Natural killer cell (primary cell): ENCODE measurements at regions not wholly inside any gene's neighbourhood (a gene's known extent, or its start where the extent isn't known, plus 50 kb on each side); places are given as distances from the start of the nearest gene placed in this dataset.

Experiments used
- ATAC-seq, 3 donors: fragments of 150-1000 bp in 2 of 3; fragments of 200-7000 bp in 1 of 3; cut with Tn5 transposase; 1 replicate in 1 of 3; 2 replicates in 2 of 3; pipeline ENCODE4 v1.10.0; 2021; ENCODE audit warnings: mild to moderate bottlenecking in 2 of 3, moderate library complexity in 2 of 3
- DNase-seq, 2 donors: peaks; one replicate each; pipeline versions ENCODE4 v3.0.0 to v3.0.0-alpha.2; 2013 to 2021; ENCODE audit warnings: mixed read lengths in 1 of 2
- H3K27ac ChIP-seq: one replicate; pipeline ENCODE4 v1.5.1; 2013; ENCODE audit warnings: mild to moderate bottlenecking, low read length
- H3K27me3 ChIP-seq: one replicate; pipeline ENCODE4 v1.6.1; 2013; ENCODE audit warnings: low read length; ENCODE audit not compliant: control insufficient read depth, insufficient read depth
- H3K36me3 ChIP-seq: one replicate; pipeline ENCODE4 v1.6.1; 2013; ENCODE audit warnings: low read length; ENCODE audit not compliant: control insufficient read depth, insufficient read depth
- H3K4me1 ChIP-seq: one replicate; pipeline ENCODE4 v1.6.1; 2013; ENCODE audit warnings: low read length; ENCODE audit not compliant: control insufficient read depth, insufficient read depth
- H3K4me3 ChIP-seq: one replicate; pipeline ENCODE4 v1.5.1; 2013; ENCODE audit warnings: low read length
- H3K9me3 ChIP-seq: one replicate; pipeline ENCODE4 v1.6.1; 2013; ENCODE audit warnings: low read length; ENCODE audit not compliant: control insufficient read depth, insufficient read depth
- H3K27ac Mint-ChIP-seq, 2 donors: one replicate each; pipeline ENCODE4 v1.8.0; 2022; ENCODE audit warnings: mild to moderate bottlenecking in 2 of 2, mixed read lengths in 2 of 2, moderate library complexity in 1 of 2
- H3K27me3 Mint-ChIP-seq, 2 donors: one replicate each; pipeline ENCODE4 v1.8.0; 2022; ENCODE audit warnings: low read depth in 2 of 2, mixed read lengths in 2 of 2
- H3K36me3 Mint-ChIP-seq: one replicate; pipeline ENCODE4 v1.8.0; 2022; ENCODE audit warnings: mixed read lengths
- H3K4me1 Mint-ChIP-seq, 2 donors: one replicate each; pipeline ENCODE4 v1.8.0; 2022; ENCODE audit warnings: mixed read lengths in 2 of 2
- H3K4me3 Mint-ChIP-seq: one replicate; pipeline ENCODE4 v1.8.0; 2022; ENCODE audit warnings: mild to moderate bottlenecking, moderate library complexity, mixed read lengths
- H3K9me3 Mint-ChIP-seq, 2 donors: one replicate each; pipeline ENCODE4 v1.8.0; 2022; ENCODE audit warnings: mixed read lengths in 2 of 2
- CTCF ChIP-seq: fragments of 200-600 bp; IDR thresholded peaks from one replicate; pipeline ENCODE4 v1.8.0; 2022; ENCODE audit warnings: antibody characterized with exemption
- WGBS: methylation state at CpG from one replicate; pipeline ENCODE4 v1.1.7; 2013; ENCODE audit warnings: missing lambda C conversion rate; ENCODE audit not compliant: insufficient coverage; 5-methylcytosine and 5-hydroxymethylcytosine counted together
- intact Hi-C: fragments of 100-400 bp; cut with micrococcal nuclease; formaldehyde crosslinking; loops from one replicate; pipeline ENCODE4 v1.14.2; 2022

DNA sequence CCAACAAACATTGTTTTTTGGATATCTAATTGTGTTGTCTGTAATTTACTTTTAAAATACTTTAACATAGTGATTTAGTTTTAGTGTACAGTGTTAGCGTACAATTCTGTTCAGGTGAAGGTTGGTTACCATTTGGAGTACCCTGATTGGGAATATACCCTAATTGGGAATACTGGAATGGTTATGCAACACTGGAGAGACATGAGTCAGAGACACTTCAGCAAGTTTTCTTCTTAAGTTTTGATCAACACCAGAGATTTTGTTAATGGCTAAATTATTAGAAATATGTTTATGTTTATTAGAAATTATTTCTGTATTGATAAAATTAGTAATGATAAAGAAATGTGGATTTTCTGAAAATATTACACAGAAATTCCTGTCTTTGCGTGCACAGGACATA is 100.3 kb upstream of the NABP1 start:
- WGBS: 100% methylated on average over 1 of the region's 2 CpGs
- intact Hi-C loops: no loop called here

DNA sequence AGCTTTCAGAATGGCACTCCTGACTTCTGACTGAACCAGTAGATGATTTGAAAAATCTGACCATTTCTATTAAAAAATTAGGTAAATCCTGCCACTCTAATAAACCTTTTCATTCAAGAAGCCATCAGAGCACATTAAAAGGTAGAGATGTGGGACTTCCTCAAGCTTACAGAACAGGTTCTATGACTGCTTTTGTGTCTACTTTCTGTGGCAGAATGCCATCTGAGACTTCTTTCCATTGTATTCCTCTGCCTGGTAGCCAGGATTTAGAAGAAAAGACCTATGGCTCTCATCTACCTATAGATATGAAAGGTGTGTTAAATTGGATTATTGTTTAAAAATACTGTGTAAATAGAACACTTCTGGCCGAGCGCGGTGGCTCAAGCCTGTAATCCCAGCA is 99.9 kb upstream of the NABP1 start:
- Mint-ChIP-seq H3K27ac (no peak overlapping the region), H3K4me1 (no peaks in the 10 kb centered on the region), H3K36me3 (no peaks in the 10 kb centered on the region), H3K27me3 (peaks cover 41 to 78% of the 10 kb centered on the region in 2 donors), H3K9me3 (no peaks in the 10 kb centered on the region), H3K4me3 (no peak overlapping the region)
- Histone ChIP-seq H3K36me3 (no peaks in the 10 kb centered on the region), H3K4me1 (no peaks in the 10 kb centered on the region), H3K9me3 (no peaks in the 10 kb centered on the region), H3K27me3 (peaks cover 2% of the 10 kb centered on the region), H3K4me3 (no peak overlapping the region), H3K27ac (no peak overlapping the region)
- ATAC-seq (no peak), DNase-seq (no peak)
- no peak for TF ChIP-seq CTCF
- intact Hi-C loops: no loop called here
- 98% methylated on average over 3 of the region's 3 CpGs for WGBS

More for the DNA sequence above, 100.3 kb upstream of the NABP1 start:
- H3K36me3 Mint-ChIP-seq: no peaks in the 10 kb centered on the region
- H3K9me3 ChIP-seq: no peaks in the 10 kb centered on the region
- ATAC-seq (no peak), DNase-seq (no peak)
- H3K4me3 ChIP-seq: no peak overlapping the region
- H3K27me3 ChIP-seq: peaks cover 2% of the 10 kb centered on the region
- H3K36me3 ChIP-seq: no peaks in the 10 kb centered on the region
- H3K4me1 ChIP-seq: no peaks in the 10 kb centered on the region
- no peak overlapping the region for H3K27ac Mint-ChIP-seq
- no peaks in the 10 kb centered on the region for H3K4me1 Mint-ChIP-seq
- H3K27ac ChIP-seq: no peak overlapping the region
- H3K27me3 Mint-ChIP-seq: peaks cover 41 to 78% of the 10 kb centered on the region in 2 donors
- H3K9me3 Mint-ChIP-seq: no peaks in the 10 kb centered on the region
- no peak overlapping the region for H3K4me3 Mint-ChIP-seq
- no peak for TF ChIP-seq CTCF

GRCh38 chr2:191580581-191580980 is 97.4 kb upstream of the NABP1 start:
- DNase-seq: no peak
- TF ChIP-seq CTCF: no peak
- Histone ChIP-seq H3K27ac (no peak overlapping the region), H3K4me1 (no peaks in the 10 kb centered on the region), H3K27me3 (peaks cover 2% of the 10 kb centered on the region), H3K9me3 (no peaks in the 10 kb centered on the region), H3K4me3 (no peak overlapping the region), H3K36me3 (no peaks in the 10 kb centered on the region)
- H3K9me3 Mint-ChIP-seq: no peaks in the 10 kb centered on the region
- intact Hi-C loops: no loop called here
- 78% methylated on average over 3 of the region's 4 CpGs for WGBS
- no peak overlapping the region for H3K4me3 Mint-ChIP-seq
- no peak overlapping the region for H3K27ac Mint-ChIP-seq
- H3K36me3 Mint-ChIP-seq: no peaks in the 10 kb centered on the region
- no peaks in the 10 kb centered on the region for H3K4me1 Mint-ChIP-seq
- H3K27me3 Mint-ChIP-seq: peaks cover 33 to 78% of the 10 kb centered on the region in 2 donors
- no peak for ATAC-seq

DNA sequence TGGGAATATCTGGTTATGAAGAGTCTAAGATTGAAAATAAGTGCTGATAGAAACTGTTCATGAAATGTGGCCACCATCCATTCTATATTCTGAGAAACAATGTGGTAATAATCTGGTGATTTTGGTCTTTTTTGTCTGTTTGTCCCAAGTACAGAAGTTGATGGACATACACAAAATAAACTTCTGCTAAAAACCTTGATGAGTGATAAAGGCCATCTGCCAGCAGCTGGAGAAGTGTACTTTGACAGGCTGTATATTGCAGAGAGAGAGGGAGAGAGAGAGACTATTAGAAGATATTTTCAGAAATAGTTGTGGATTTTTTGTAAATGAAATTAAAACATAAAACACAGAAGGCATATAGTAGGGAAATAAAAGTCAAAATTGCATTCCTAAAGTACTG is 96.9 kb upstream of the NABP1 start:
- no peaks in the 10 kb centered on the region for H3K4me1 ChIP-seq
- peaks cover 2% of the 10 kb centered on the region for H3K27me3 ChIP-seq
- Mint-ChIP-seq H3K4me1 (no peaks in the 10 kb centered on the region), H3K27ac (no peak overlapping the region), H3K4me3 (no peak overlapping the region), H3K9me3 (no peaks in the 10 kb centered on the region), H3K36me3 (no peaks in the 10 kb centered on the region), H3K27me3 (peaks cover 36 to 78% of the 10 kb centered on the region in 2 donors)
- no peaks in the 10 kb centered on the region for H3K36me3 ChIP-seq
- DNase-seq: no peak
- no peaks in the 10 kb centered on the region for H3K9me3 ChIP-seq
- no peak overlapping the region for H3K4me3 ChIP-seq
- intact Hi-C loops: no loop called here
- ATAC-seq: no peak
- H3K27ac ChIP-seq: no peak overlapping the region
- TF ChIP-seq CTCF: no peak
